ENCODE measurements at regions not wholly inside any gene's neighbourhood (a gene's known extent, or its start where the extent isn't known, plus 50 kb on each side); places are given as distances from the start of the nearest gene placed in this dataset.

DNA sequence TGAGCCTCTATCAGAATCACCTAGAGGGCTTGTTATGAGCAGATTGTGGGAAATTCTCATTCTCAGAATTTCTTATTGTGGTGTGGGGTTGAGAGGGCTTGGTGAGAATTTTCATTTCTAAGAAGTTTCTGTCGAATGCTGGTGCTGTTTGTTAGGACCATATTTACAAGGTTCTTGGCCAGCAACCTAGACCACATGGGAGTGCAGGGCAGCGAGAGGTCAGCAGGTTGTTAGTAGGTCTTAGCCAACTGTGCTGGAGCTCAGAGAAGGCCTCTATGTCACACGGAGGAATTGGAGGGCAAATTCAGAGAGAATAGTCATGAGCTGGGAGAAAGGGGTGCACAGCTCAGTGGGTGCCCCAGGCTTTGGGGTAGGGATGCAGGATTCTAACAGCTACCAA is 357.0 kb downstream of the LRRC70 start:
- Histone ChIP-seq H3K9ac (no peak overlapping the region), H3K4me3 (ENCODE audit: low read depth, low read length) (no peak overlapping the region), H3K4me1 (no peaks in the 10 kb centered on the region), H3K9me3 (ENCODE audit: control insufficient read depth, low read length) (no peaks in the 10 kb centered on the region), H3K27ac (no peak overlapping the region), H3K79me2 (no peaks in the 10 kb centered on the region), H3K27me3 (ENCODE audit: control insufficient read depth, insufficient read depth, low read length) (no peaks in the 10 kb centered on the region), H3K36me3 (ENCODE audit: control insufficient read depth, insufficient read depth, low read length) (no peaks in the 10 kb centered on the region), H2AFZ (no peak overlapping the region), H3K4me2 (ENCODE audit: low read length) (no peak overlapping the region)
- TF ChIP-seq, protein P1, sequence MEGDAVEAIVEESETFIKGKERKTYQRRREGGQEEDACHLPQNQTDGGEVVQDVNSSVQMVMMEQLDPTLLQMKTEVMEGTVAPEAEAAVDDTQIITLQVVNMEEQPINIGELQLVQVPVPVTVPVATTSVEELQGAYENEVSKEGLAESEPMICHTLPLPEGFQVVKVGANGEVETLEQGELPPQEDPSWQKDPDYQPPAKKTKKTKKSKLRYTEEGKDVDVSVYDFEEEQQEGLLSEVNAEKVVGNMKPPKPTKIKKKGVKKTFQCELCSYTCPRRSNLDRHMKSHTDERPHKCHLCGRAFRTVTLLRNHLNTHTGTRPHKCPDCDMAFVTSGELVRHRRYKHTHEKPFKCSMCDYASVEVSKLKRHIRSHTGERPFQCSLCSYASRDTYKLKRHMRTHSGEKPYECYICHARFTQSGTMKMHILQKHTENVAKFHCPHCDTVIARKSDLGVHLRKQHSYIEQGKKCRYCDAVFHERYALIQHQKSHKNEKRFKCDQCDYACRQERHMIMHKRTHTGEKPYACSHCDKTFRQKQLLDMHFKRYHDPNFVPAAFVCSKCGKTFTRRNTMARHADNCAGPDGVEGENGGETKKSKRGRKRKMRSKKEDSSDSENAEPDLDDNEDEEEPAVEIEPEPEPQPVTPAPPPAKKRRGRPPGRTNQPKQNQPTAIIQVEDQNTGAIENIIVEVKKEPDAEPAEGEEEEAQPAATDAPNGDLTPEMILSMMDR (IDR thresholded peaks at IDR 0.05): no peak

DNA sequence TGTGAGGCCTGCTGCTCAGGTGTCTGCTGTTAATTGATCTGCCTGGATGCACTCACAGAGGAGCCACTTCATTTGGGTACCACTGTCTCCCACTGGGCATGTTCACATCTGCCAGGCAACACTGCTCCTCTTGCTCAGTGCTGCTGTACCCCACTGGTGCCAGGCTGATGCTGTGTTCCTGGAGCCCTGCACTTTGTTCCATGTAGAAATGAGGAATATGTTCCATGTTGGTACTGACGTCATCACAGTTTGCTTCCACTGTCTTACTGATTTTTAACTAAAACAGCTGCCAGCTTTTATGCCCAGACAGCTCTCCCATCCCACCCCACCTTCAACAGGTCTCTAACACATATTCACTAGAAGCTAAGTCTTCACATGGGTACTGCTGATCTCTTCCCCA is 355.7 kb downstream of the LRRC70 start:
- Histone ChIP-seq H3K79me2 (no peaks in the 10 kb centered on the region), H3K9me3 (ENCODE audit: control insufficient read depth, low read length) (no peaks in the 10 kb centered on the region), H3K4me3 (ENCODE audit: low read depth, low read length) (no peak overlapping the region), H3K27me3 (ENCODE audit: control insufficient read depth, insufficient read depth, low read length) (no peaks in the 10 kb centered on the region), H3K9ac (no peak overlapping the region), H3K4me2 (ENCODE audit: low read length) (no peak overlapping the region), H2AFZ (no peak overlapping the region), H3K36me3 (ENCODE audit: control insufficient read depth, insufficient read depth, low read length) (no peaks in the 10 kb centered on the region), H3K4me1 (no peaks in the 10 kb centered on the region), H3K27ac (no peak overlapping the region)
- TF ChIP-seq, protein P1 (IDR thresholded peaks at IDR 0.05): no peak

DNA sequence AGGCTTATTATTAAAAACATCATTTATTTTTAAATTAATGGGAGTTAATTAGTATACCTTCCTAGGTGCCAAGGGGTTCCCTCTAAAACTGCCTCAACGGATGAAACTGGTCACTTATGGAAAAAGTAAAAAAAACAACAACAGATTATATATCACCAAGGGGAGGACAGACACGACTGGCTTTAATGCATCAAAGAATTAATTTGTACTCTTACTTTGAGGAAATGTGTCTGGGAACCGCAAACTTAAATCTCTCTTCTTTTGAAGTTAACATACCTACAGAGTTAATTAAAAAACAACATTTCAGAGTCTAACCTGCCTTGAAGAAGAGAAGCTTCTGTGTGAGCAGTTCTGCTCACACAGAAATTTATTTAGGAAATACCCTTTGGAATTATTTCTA is 354.6 kb downstream of the LRRC70 start:
- no peaks in the 10 kb centered on the region for H3K9me3 ChIP-seq (ENCODE audit: control insufficient read depth, low read length)
- TF ChIP-seq, protein P1 (IDR thresholded peaks at IDR 0.05): no peak

DNA sequence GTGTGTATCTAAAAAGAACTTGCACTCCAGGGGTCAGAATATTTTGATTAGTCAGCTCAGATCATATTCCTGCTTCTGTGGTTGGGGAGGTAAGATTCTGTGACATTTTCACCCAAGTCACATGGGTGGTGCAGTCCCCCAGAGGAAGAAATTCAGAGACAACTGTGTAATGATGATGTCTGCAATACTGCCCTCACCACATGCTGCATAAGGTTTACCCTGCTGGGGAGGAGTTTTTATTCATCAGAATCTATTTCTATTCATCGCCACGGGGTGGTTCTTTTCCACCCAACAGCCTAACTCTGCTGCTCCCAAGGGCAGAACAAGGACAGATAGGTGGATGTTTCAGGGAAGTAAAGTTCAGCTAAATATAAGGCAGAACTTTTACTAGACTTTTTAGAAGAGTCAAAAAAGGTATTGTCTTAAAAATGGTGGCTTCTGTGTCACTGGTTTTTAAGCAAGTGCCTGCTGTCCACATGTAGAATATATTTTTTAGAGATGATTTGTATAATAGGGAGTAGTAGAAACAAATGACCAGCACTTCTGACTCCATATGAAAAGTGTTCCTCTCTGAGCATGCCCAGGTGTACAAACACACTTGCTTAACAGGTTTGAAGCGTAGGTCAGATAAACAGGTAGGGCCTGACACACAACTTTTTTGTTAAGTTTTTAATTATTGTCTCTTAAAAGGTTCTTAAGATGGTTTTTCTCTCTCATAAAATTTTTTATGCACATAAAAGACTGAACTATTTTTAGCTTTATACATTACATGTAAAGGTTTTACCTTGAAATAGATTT is 352.7 kb downstream of the LRRC70 start:
- no peak overlapping the region for H3K4me2 ChIP-seq (ENCODE audit: low read length)
- H3K4me1 ChIP-seq: no peaks in the 10 kb centered on the region
- TF ChIP-seq, protein P1 (IDR thresholded peaks at IDR 0.05): no peak
- no peaks in the 10 kb centered on the region for H3K36me3 ChIP-seq (ENCODE audit: control insufficient read depth, insufficient read depth, low read length)
- no peaks in the 10 kb centered on the region for H3K27me3 ChIP-seq (ENCODE audit: control insufficient read depth, insufficient read depth, low read length)
- H3K4me3 ChIP-seq (ENCODE audit: low read depth, low read length): no peak overlapping the region
- H2AFZ ChIP-seq: no peak overlapping the region
- no peaks in the 10 kb centered on the region for H3K9me3 ChIP-seq (ENCODE audit: control insufficient read depth, low read length)
- no peak overlapping the region for H3K9ac ChIP-seq
- no peak overlapping the region for H3K27ac ChIP-seq
- H3K79me2 ChIP-seq: no peaks in the 10 kb centered on the region

More for the DNA sequence above, 354.6 kb downstream of the LRRC70 start:
- no peak overlapping the region for H3K9ac ChIP-seq
- no peak overlapping the region for H3K4me3 ChIP-seq (ENCODE audit: low read depth, low read length)
- H3K36me3 ChIP-seq (ENCODE audit: control insufficient read depth, insufficient read depth, low read length): no peaks in the 10 kb centered on the region
- no peaks in the 10 kb centered on the region for H3K4me1 ChIP-seq
- H3K4me2 ChIP-seq (ENCODE audit: low read length): no peak overlapping the region
- no peaks in the 10 kb centered on the region for H3K27me3 ChIP-seq (ENCODE audit: control insufficient read depth, insufficient read depth, low read length)
- no peak overlapping the region for H3K27ac ChIP-seq
- H2AFZ ChIP-seq: no peak overlapping the region
- no peaks in the 10 kb centered on the region for H3K79me2 ChIP-seq

DNA sequence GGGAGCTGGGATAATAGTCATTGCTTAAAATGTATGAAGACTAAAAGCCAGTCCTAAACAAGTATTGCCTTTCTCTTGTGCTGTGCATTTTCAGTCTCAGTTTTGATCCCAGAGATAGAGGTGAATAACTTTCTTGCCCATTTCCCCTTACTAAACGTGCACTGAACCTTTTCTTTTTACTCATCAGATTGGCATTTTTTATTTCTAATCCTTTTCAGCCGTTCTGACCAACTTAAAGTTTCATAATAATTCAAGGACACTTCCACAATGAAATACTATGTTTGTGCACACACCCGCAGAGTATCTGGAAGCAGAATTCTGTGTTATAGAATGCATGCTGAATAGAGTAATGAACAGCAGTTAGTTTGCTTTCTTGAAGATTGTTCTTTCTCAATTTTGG is 343.6 kb downstream of the LRRC70 start:
- TF ChIP-seq, protein P1 (IDR thresholded peaks at IDR 0.05): no peak
- Histone ChIP-seq H3K36me3 (ENCODE audit: control insufficient read depth, insufficient read depth, low read length) (no peaks in the 10 kb centered on the region), H3K79me2 (no peaks in the 10 kb centered on the region)

More for the DNA sequence above, 343.6 kb downstream of the LRRC70 start:
- no peaks in the 10 kb centered on the region for H3K9me3 ChIP-seq (ENCODE audit: control insufficient read depth, low read length)
- H3K27ac ChIP-seq: no peak overlapping the region
- H3K27me3 ChIP-seq (ENCODE audit: control insufficient read depth, insufficient read depth, low read length): no peaks in the 10 kb centered on the region
- no peak overlapping the region for H3K4me3 ChIP-seq (ENCODE audit: low read depth, low read length)
- H3K4me1 ChIP-seq: no peaks in the 10 kb centered on the region
- H3K4me2 ChIP-seq (ENCODE audit: low read length): no peak overlapping the region
- H2AFZ ChIP-seq: no peak overlapping the region
- no peak overlapping the region for H3K9ac ChIP-seq

Measured in parathyroid adenoma (tissue), 2 donors.